WERI-Rb-1 (cell line): ENCODE measurements at regions not wholly inside any gene's neighbourhood (a gene's known extent, or its start where the extent isn't known, plus 50 kb on each side); places are given as distances from the start of the nearest gene placed in this dataset.

Source experiments
- DNase-seq: peaks from one replicate; pipeline ENCODE4 v3.0.0-alpha.2; 2020
- H3K27ac ChIP-seq: fragments of 250-450 bp; sonication (Bioruptor Pico); 2 replicates; pipeline ENCODE4 v1.5.1; 2020; ENCODE audit warnings: mild to moderate bottlenecking, moderate library complexity
- H3K27me3 ChIP-seq: fragments of 250-450 bp; sonication (Bioruptor Pico); 2 replicates; pipeline ENCODE4 v1.5.1; 2021; ENCODE audit warnings: mild to moderate bottlenecking, low read depth, moderate library complexity; ENCODE audit not compliant: insufficient read depth, severe bottlenecking
- H3K36me3 ChIP-seq: fragments of 250-450 bp; sonication (Bioruptor Pico); 2 replicates; pipeline ENCODE4 v1.5.1; 2020; ENCODE audit warnings: mild to moderate bottlenecking, moderate library complexity
- H3K4me3 ChIP-seq: 2 replicates; pipeline ENCODE4 v1.5.1; 2011; ENCODE audit warnings: low read depth, mild to moderate bottlenecking, control low read depth, low read length
- H3K9me3 ChIP-seq: fragments of 250-450 bp; sonication (Bioruptor Pico); 2 replicates; pipeline ENCODE4 v1.5.1; 2021; ENCODE audit warnings: mild to moderate bottlenecking, moderate library complexity; ENCODE audit not compliant: severe bottlenecking
- TF ChIP-seq, protein P1 (sequence below): IDR thresholded peaks from 2 replicates; pipeline ENCODE4 v1.5.1; 2011; ENCODE audit warnings: low read depth, mild to moderate bottlenecking, control low read depth, inconsistent platforms, low read length

DNA sequence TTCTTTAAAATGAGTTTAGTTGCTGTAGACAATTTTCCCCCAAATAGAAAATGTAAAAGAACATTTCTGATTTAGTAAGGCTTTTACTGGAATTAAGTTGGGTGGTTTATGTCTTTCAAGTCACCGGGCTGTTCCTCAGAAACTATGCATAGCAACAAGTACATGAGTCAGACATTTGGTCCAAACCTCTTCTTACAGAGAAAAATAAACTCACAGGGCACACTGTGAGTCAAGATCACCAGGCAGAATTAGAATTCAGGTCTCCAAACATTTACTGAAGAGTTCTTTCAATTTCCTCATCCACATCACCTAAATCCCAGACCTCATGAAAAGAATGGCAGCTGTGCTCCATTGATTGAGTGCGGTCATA is 476.1 kb upstream of the SOX5 start:
- DNase-seq: no peak

DNA sequence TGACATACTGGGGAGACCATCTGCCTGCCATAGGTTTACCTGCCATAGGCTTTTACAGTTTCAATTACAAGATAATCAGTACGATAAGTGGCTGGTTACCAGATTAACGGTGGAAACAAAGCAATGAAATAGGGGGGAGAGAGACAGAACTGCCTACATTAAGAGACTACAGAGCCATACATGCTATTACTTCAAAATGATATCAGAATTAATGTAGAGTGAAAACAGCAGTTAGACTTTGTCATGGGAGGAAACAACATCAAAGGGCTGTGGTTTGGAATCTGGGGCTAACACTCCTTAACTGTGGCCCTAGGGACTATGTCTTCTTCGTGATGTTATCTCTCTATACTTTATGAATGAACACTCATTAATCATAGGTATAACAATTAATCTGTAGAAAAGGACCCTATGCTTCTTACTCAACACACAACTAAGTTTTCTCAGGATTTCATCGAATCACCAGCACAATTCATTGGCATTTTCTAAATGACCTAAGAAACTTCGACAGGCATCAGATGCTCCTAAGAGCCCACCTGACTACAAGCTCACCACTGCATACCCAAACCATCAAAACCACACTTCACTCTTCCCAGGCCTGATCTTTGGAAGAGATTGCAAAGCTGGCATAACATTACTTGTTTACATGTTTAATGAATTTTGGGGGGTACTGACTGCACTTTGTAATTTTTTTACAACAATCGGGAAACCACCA is 475.6 kb upstream of the SOX5 start:
- Histone ChIP-seq H3K4me3 (no peak overlapping the region), H3K27me3 (no peaks in the 10 kb centered on the region), H3K36me3 (no peaks in the 10 kb centered on the region), H3K27ac (no peak overlapping the region), H3K9me3 (no peaks in the 10 kb centered on the region)
- TF ChIP-seq, protein P1, sequence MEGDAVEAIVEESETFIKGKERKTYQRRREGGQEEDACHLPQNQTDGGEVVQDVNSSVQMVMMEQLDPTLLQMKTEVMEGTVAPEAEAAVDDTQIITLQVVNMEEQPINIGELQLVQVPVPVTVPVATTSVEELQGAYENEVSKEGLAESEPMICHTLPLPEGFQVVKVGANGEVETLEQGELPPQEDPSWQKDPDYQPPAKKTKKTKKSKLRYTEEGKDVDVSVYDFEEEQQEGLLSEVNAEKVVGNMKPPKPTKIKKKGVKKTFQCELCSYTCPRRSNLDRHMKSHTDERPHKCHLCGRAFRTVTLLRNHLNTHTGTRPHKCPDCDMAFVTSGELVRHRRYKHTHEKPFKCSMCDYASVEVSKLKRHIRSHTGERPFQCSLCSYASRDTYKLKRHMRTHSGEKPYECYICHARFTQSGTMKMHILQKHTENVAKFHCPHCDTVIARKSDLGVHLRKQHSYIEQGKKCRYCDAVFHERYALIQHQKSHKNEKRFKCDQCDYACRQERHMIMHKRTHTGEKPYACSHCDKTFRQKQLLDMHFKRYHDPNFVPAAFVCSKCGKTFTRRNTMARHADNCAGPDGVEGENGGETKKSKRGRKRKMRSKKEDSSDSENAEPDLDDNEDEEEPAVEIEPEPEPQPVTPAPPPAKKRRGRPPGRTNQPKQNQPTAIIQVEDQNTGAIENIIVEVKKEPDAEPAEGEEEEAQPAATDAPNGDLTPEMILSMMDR: no peak
- DNase-seq: peak; percentile 16

More for the DNA sequence above, 476.1 kb upstream of the SOX5 start:
- Histone ChIP-seq H3K9me3 (no peaks in the 10 kb centered on the region), H3K4me3 (no peak overlapping the region), H3K27me3 (no peaks in the 10 kb centered on the region), H3K36me3 (no peaks in the 10 kb centered on the region), H3K27ac (no peak overlapping the region)
- TF ChIP-seq, protein P1: no peak

DNA sequence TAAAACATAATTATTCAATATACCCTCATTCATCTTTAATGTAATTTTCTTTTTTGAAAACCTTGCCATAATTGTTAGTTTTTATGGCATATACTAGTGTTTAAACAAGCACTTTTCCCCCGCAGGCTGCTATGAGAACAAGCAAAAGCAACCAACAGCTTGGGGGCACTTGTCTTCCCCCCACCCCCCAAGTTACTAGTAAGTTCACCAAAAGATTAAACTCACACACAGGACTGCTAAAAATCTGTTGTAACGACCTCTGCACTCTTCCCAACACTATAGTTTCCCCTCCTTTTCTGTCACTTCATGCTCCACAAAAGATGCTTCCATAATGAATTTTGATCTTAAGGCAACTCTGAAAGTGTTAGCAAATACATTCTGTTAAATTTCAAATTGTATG is 474.9 kb upstream of the SOX5 start:
- TF ChIP-seq, protein P1: no peak
- Histone ChIP-seq H3K4me3 (no peak overlapping the region), H3K27ac (no peak overlapping the region), H3K27me3 (no peaks in the 10 kb centered on the region), H3K36me3 (no peaks in the 10 kb centered on the region), H3K9me3 (no peaks in the 10 kb centered on the region)
- DNase-seq: no peak

DNA sequence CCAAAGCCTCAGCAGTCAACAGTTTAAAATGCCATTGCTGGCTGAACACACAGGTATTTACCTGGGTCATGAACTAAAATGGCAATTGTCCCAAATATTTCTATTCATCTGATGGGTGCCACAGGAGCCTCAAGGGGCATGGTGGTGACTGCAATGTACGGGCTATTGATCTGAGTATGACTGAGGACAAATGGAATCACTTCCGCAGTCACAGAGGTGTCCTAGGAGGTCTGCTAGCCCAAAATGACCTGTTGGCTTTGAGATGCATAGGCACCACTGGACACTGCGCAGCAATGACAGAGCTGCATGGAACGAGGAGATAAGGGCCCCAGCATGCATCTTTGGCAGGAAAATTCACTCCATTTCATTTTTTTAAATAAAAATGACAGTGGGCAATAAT is 474.1 kb upstream of the SOX5 start:
- Histone ChIP-seq H3K27me3 (no peaks in the 10 kb centered on the region), H3K27ac (no peak overlapping the region), H3K9me3 (no peaks in the 10 kb centered on the region), H3K4me3 (no peak overlapping the region), H3K36me3 (no peaks in the 10 kb centered on the region)
- TF ChIP-seq, protein P1: no peak
- no peak for DNase-seq

DNA sequence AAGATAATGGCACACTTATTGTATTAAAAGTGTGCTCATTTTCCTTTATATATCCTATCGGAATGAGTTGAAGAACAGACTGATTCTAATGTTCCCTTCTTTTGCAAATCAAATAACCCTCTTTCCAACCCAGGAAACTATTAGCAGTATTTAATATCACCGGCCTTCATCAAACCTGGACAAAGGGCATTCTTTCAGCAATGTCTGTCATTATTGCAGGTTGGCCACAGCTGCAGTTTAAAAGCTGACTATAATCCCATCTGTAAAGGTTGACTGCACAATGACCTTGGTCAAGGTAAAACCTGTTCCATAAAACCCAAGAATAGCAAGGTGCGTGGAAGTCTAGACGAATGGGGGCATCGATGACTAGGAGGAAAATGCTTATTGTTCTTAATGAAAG is 472.3 kb upstream of the SOX5 start:
- Histone ChIP-seq H3K27me3 (no peaks in the 10 kb centered on the region), H3K9me3 (no peaks in the 10 kb centered on the region), H3K27ac (no peak overlapping the region; the same call in 1 of the 2 replicates), H3K36me3 (no peaks in the 10 kb centered on the region), H3K4me3 (no peak overlapping the region)
- TF ChIP-seq, protein P1: no peak
- DNase-seq: peak; percentile 15

DNA sequence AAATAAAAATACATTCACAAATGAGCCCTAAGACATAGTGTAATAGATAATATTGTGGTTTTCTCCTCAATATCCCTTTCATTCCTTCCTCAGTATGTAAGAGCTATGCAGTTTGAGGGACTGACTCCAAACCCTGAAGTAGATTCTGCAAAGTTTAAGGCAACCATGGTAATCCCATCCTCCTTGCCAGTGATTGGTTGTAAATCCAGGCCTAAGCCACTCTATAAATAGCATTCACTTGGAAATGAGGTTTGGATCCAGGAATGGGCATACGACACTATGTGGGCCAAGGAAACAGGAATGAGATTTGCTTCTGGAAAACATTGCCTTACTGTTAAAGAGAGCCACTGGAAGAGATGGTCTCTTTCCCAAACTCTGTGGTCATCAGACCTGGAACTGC is 468.7 kb upstream of the SOX5 start:
- no peak for DNase-seq
- TF ChIP-seq, protein P1: no peak
- Histone ChIP-seq H3K9me3 (no peaks in the 10 kb centered on the region), H3K4me3 (no peak overlapping the region), H3K27me3 (no peaks in the 10 kb centered on the region), H3K36me3 (no peaks in the 10 kb centered on the region), H3K27ac (no peak overlapping the region)
